ENCODE measurements at regions not wholly inside any gene's neighbourhood (a gene's known extent, or its start where the extent isn't known, plus 50 kb on each side); places are given as distances from the start of the nearest gene placed in this dataset.

DNA sequence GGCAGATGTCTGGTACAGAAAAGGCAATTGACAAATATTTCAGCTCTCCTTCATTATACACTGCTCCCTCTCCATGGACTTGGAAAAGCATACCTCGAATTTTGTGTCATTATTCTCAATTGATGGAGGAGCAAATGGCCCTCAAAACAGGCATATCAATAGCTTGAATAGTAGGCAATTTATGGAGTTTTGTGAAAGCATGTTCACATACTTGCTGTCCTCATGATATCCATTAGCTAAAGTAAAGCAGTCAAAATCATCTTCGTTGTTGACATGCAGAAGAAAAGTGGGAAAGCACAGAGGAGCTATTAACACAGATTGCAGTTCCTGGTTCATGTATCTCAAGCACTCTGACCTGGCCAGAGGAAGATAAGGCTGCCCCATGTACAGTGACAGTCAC is 472.8 kb downstream of the CCSER2 start:
- TF ChIP-seq, protein P1, sequence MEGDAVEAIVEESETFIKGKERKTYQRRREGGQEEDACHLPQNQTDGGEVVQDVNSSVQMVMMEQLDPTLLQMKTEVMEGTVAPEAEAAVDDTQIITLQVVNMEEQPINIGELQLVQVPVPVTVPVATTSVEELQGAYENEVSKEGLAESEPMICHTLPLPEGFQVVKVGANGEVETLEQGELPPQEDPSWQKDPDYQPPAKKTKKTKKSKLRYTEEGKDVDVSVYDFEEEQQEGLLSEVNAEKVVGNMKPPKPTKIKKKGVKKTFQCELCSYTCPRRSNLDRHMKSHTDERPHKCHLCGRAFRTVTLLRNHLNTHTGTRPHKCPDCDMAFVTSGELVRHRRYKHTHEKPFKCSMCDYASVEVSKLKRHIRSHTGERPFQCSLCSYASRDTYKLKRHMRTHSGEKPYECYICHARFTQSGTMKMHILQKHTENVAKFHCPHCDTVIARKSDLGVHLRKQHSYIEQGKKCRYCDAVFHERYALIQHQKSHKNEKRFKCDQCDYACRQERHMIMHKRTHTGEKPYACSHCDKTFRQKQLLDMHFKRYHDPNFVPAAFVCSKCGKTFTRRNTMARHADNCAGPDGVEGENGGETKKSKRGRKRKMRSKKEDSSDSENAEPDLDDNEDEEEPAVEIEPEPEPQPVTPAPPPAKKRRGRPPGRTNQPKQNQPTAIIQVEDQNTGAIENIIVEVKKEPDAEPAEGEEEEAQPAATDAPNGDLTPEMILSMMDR (IDR thresholded peaks at IDR 0.05): no peak
- no peak for TF ChIP-seq EP300 (IDR thresholded peaks at IDR 0.05)
- TF ChIP-seq POLR2AphosphoS5 (IDR thresholded peaks at IDR 0.05): no peak
- no peak for TF ChIP-seq POLR2A (IDR thresholded peaks at IDR 0.05; ENCODE audit: low read depth)
